ENCODE measurements at regions not wholly inside any gene's neighbourhood (a gene's known extent, or its start where the extent isn't known, plus 50 kb on each side); places are given as distances from the start of the nearest gene placed in this dataset.

DNA sequence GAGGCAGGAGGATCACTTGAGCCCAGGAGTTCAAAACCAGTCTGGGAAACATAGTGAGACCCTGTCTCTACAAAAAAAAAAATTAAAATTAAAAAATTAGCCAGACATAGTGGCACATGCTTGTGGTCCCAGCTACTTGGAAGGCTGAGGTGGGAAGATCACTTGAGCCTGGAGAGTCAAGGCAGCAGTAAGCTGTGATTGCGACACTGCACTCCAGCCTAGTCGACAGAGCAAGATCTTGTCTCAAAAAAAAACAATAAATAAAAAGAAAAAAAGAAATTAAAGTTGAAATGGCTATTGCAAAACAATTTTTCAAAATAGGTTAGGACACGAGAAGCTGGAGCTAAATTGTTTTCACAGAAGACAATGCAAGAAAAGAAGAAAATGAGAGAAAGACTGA is 379.0 kb upstream of the RNF32 start:
- TF ChIP-seq, protein P1, sequence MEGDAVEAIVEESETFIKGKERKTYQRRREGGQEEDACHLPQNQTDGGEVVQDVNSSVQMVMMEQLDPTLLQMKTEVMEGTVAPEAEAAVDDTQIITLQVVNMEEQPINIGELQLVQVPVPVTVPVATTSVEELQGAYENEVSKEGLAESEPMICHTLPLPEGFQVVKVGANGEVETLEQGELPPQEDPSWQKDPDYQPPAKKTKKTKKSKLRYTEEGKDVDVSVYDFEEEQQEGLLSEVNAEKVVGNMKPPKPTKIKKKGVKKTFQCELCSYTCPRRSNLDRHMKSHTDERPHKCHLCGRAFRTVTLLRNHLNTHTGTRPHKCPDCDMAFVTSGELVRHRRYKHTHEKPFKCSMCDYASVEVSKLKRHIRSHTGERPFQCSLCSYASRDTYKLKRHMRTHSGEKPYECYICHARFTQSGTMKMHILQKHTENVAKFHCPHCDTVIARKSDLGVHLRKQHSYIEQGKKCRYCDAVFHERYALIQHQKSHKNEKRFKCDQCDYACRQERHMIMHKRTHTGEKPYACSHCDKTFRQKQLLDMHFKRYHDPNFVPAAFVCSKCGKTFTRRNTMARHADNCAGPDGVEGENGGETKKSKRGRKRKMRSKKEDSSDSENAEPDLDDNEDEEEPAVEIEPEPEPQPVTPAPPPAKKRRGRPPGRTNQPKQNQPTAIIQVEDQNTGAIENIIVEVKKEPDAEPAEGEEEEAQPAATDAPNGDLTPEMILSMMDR (IDR thresholded peaks at IDR 0.05; ENCODE audit: insufficient read depth, low read length) = no peak
- TF ChIP-seq POLR2AphosphoS5 (IDR thresholded peaks at IDR 0.05; ENCODE audit: low read depth) (no peak), GABPA (IDR thresholded peaks at IDR 0.05; ENCODE audit: low read depth) (no peak)
- TF ChIP-seq, protein P2, sequence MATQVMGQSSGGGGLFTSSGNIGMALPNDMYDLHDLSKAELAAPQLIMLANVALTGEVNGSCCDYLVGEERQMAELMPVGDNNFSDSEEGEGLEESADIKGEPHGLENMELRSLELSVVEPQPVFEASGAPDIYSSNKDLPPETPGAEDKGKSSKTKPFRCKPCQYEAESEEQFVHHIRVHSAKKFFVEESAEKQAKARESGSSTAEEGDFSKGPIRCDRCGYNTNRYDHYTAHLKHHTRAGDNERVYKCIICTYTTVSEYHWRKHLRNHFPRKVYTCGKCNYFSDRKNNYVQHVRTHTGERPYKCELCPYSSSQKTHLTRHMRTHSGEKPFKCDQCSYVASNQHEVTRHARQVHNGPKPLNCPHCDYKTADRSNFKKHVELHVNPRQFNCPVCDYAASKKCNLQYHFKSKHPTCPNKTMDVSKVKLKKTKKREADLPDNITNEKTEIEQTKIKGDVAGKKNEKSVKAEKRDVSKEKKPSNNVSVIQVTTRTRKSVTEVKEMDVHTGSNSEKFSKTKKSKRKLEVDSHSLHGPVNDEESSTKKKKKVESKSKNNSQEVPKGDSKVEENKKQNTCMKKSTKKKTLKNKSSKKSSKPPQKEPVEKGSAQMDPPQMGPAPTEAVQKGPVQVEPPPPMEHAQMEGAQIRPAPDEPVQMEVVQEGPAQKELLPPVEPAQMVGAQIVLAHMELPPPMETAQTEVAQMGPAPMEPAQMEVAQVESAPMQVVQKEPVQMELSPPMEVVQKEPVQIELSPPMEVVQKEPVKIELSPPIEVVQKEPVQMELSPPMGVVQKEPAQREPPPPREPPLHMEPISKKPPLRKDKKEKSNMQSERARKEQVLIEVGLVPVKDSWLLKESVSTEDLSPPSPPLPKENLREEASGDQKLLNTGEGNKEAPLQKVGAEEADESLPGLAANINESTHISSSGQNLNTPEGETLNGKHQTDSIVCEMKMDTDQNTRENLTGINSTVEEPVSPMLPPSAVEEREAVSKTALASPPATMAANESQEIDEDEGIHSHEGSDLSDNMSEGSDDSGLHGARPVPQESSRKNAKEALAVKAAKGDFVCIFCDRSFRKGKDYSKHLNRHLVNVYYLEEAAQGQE (IDR thresholded peaks at IDR 0.05; ENCODE audit: insufficient replicate concordance, low read depth) = no peak
